ENCODE measurements at regions not wholly inside any gene's neighbourhood (a gene's known extent, or its start where the extent isn't known, plus 50 kb on each side); places are given as distances from the start of the nearest gene placed in this dataset.

DNA sequence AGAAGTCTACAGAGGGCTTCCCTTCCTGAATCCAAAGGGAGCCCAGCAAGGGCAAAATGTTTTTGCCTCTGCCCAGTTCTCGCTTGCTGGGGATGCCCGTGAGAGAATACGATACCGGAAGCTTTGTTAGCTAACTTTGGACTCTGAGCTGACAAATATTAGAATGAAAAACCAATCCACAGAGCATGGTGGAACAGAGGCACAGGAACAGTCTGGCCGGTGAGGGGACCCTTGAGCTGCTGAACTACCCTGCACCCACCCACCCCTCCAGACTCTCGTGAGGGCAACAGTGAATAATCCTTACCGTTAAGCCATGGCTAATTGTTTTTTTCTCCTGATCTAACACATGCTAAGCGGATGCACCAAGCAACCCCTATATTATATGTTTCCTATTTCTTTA is 76.3 kb upstream of the AKT3 start:
- no peak overlapping the region for H3K4me3 ChIP-seq (ENCODE audit: low read length)
- ATAC-seq (no peak), DNase-seq (no peak)
- TF ChIP-seq, protein P1, sequence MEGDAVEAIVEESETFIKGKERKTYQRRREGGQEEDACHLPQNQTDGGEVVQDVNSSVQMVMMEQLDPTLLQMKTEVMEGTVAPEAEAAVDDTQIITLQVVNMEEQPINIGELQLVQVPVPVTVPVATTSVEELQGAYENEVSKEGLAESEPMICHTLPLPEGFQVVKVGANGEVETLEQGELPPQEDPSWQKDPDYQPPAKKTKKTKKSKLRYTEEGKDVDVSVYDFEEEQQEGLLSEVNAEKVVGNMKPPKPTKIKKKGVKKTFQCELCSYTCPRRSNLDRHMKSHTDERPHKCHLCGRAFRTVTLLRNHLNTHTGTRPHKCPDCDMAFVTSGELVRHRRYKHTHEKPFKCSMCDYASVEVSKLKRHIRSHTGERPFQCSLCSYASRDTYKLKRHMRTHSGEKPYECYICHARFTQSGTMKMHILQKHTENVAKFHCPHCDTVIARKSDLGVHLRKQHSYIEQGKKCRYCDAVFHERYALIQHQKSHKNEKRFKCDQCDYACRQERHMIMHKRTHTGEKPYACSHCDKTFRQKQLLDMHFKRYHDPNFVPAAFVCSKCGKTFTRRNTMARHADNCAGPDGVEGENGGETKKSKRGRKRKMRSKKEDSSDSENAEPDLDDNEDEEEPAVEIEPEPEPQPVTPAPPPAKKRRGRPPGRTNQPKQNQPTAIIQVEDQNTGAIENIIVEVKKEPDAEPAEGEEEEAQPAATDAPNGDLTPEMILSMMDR (IDR thresholded peaks at IDR 0.05): no peak
- H3K27ac ChIP-seq (ENCODE audit: low read length): no peak overlapping the region
- H3K27me3 ChIP-seq (ENCODE audit: control insufficient read depth, insufficient read depth, low read length): peaks cover 3% of the 10 kb centered on the region
- H3K4me1 ChIP-seq (ENCODE audit: control insufficient read depth, insufficient read depth, low read length): no peaks in the 10 kb centered on the region
- Mint-ChIP-seq H3K27ac (no peak overlapping the region), H3K36me3 (no peaks in the 10 kb centered on the region), H3K27me3 (ENCODE audit: low read depth in 2 of 2) (peaks cover 6 to 36% of the 10 kb centered on the region in 2 donors), H3K4me3 (no peak overlapping the region), H3K4me1 (no peaks in the 10 kb centered on the region), H3K9me3 (no peaks in the 10 kb centered on the region)
- no peaks in the 10 kb centered on the region for H3K36me3 ChIP-seq (ENCODE audit: control insufficient read depth, insufficient read depth, low read length)
- H3K9me3 ChIP-seq (ENCODE audit: control insufficient read depth, insufficient read depth, low read length): no peaks in the 10 kb centered on the region
- intact Hi-C loops (cut with micrococcal nuclease): no loop called here
- WGBS (ENCODE audit: insufficient coverage): 92% methylated on average over 7 of the region's 8 CpGs

DNA sequence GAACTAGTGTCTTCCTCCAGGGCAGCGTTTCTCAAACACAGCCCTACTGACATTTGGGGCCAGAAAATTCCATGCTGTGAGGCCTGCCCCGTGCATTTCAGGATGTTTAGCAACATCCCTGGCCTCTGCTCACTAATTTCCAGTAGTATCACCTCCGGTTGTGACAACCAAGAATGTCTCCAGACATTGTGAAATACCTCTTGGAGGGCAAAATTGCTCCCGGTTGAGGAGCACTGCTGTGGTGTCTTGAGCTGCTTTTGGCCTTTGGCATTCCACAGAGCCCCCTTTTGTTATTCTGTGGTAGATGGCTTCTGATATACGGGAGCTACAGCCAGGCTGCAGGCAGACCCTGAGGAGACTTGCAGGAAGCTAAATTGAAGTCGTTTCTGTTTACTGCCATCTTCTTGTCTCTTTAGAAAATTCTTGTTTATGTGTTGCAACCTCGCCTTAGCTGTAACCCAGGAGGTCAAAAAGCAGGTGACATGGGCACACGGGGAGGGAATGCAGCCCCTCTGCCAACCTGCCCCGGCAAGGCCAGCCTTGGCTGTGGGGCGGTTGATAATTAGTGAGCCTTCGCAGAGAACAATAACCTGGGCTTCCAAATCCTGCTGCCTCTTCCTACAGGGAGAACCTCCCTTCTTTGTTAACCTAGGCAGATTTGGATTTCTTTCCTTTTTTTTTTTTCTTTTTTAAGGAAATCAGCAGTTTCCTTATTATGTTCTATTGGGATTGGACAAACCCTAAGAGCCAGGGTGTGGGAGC is 74.7 kb upstream of the AKT3 start:
- Mint-ChIP-seq H3K27me3 (ENCODE audit: low read depth in 2 of 2) (peaks cover 6 to 44% of the 10 kb centered on the region in 2 donors), H3K4me1 (no peaks in the 10 kb centered on the region), H3K27ac (no peak overlapping the region), H3K9me3 (no peaks in the 10 kb centered on the region), H3K4me3 (no peak overlapping the region), H3K36me3 (no peaks in the 10 kb centered on the region)
- no peak overlapping the region for H3K27ac ChIP-seq (ENCODE audit: low read length)
- H3K4me3 ChIP-seq (ENCODE audit: low read length): no peak overlapping the region
- H3K4me1 ChIP-seq (ENCODE audit: control insufficient read depth, insufficient read depth, low read length): no peaks in the 10 kb centered on the region
- 74% methylated on average over 11 of the region's 11 CpGs for WGBS (ENCODE audit: insufficient coverage)
- H3K36me3 ChIP-seq (ENCODE audit: control insufficient read depth, insufficient read depth, low read length): no peaks in the 10 kb centered on the region
- peaks cover 3% of the 10 kb centered on the region for H3K27me3 ChIP-seq (ENCODE audit: control insufficient read depth, insufficient read depth, low read length)
- ATAC-seq (no peak), DNase-seq (no peak)
- TF ChIP-seq, protein P1 (IDR thresholded peaks at IDR 0.05): no peak
- no peaks in the 10 kb centered on the region for H3K9me3 ChIP-seq (ENCODE audit: control insufficient read depth, insufficient read depth, low read length)
- intact Hi-C loops (cut with micrococcal nuclease): no loop called here

GRCh38 chr1:243924188-243924587 is 74.1 kb upstream of the AKT3 start:
- intact Hi-C loops (cut with micrococcal nuclease): no loop called here
- Mint-ChIP-seq H3K9me3 (no peaks in the 10 kb centered on the region), H3K4me3 (no peak overlapping the region), H3K36me3 (no peaks in the 10 kb centered on the region), H3K27ac (no peak overlapping the region), H3K4me1 (no peaks in the 10 kb centered on the region), H3K27me3 (ENCODE audit: low read depth in 2 of 2) (peaks cover 7 to 50% of the 10 kb centered on the region in 2 donors)
- Histone ChIP-seq H3K4me1 (ENCODE audit: control insufficient read depth, insufficient read depth, low read length) (no peaks in the 10 kb centered on the region), H3K27ac (ENCODE audit: low read length) (no peak overlapping the region), H3K27me3 (ENCODE audit: control insufficient read depth, insufficient read depth, low read length) (peaks cover 3% of the 10 kb centered on the region), H3K36me3 (ENCODE audit: control insufficient read depth, insufficient read depth, low read length) (no peaks in the 10 kb centered on the region), H3K4me3 (ENCODE audit: low read length) (no peak overlapping the region), H3K9me3 (ENCODE audit: control insufficient read depth, insufficient read depth, low read length) (no peaks in the 10 kb centered on the region)
- no peak for ATAC-seq
- DNase-seq: no peak
- WGBS (ENCODE audit: insufficient coverage): 87% methylated on average over 3 of the region's 3 CpGs
- TF ChIP-seq, protein P1 (IDR thresholded peaks at IDR 0.05): no peak

All from natural killer cell (primary cell).